Activated CD8-positive, alpha-beta T cell treated with anti-CD3 and anti-CD28 coated beads for 36 hours (primary cell): ENCODE measurements at regions not wholly inside any gene's neighbourhood (a gene's known extent, or its start where the extent isn't known, plus 50 kb on each side); places are given as distances from the start of the nearest gene placed in this dataset.
A peak's percentile ranks its signal among the peaks of the same experiment; 100 is the strongest.
"Not testable (repeated sequence)": the region's sequence is repeated elsewhere in the genome, so short reads cannot be mapped to it uniquely, and the experiment has no call there.

Experiments
- ATAC-seq: fragments of 200-7000 bp; cut with Tn5 transposase; one replicate; pipeline ENCODE4 v1.10.0; 2021; ENCODE audit warnings: mild to moderate bottlenecking, moderate library complexity
- CTCF ChIA-PET: fragments of 350-600 bp; sonication (Branson Sonifier 250); formaldehyde crosslinking; loops from one replicate; lab custom pipeline; 2021; ENCODE audit warnings: antibody characterized with exemption; lab: Charles Lee
- POLR2A ChIA-PET: fragments of 350-600 bp; sonication (Branson Sonifier 250); formaldehyde crosslinking; loops from one replicate; lab custom pipeline; 2021; ENCODE audit warnings: antibody characterized with exemption; lab: Charles Lee
- DNase-seq: peaks from one replicate; pipeline ENCODE4 v3.0.0-alpha.2; 2020
- H3K27ac Mint-ChIP-seq: one replicate; pipeline ENCODE4 v1.8.0; 2021; ENCODE audit warnings: mild to moderate bottlenecking, mixed read lengths
- H3K27me3 Mint-ChIP-seq: one replicate; pipeline ENCODE4 v1.8.0; 2021; ENCODE audit warnings: mixed read lengths
- H3K36me3 Mint-ChIP-seq: one replicate; pipeline ENCODE4 v1.8.0; 2021; ENCODE audit warnings: low read depth, mixed read lengths
- H3K4me1 Mint-ChIP-seq: one replicate; pipeline ENCODE4 v1.8.0; 2021; ENCODE audit warnings: low read depth, mixed read lengths
- H3K4me3 Mint-ChIP-seq: one replicate; pipeline ENCODE4 v1.8.0; 2021; ENCODE audit warnings: mild to moderate bottlenecking, moderate library complexity, mixed read lengths
- H3K9me3 Mint-ChIP-seq: one replicate; pipeline ENCODE4 v1.8.0; 2021; ENCODE audit warnings: mixed read lengths
- intact Hi-C: fragments of 100-400 bp; cut with micrococcal nuclease; formaldehyde crosslinking; loops from one replicate; pipeline ENCODE4 v1.10.0; 2022
- TF ChIP-seq, protein P1 (sequence below): fragments of 200-600 bp; IDR thresholded peaks from one replicate; pipeline ENCODE4 v1.8.0; 2022; ENCODE audit warnings: antibody characterized with exemption, mild to moderate bottlenecking

GRCh38 chr16:51982715-51983680, 563.9 kb downstream of the TOX3 start:
- ChIA-PET POLR2A (interaction anchor here (0.6 kb wide), 1 partner anchor 15 kb away, joined by 4 read pairs; no protein-coding TSS in a partner anchor), CTCF (interaction anchor here (0.7 to 3.2 kb wide), 9 partner anchors 8 to 531 kb away, joined by 3 to 15 read pairs (median 4); no protein-coding TSS in a partner anchor)
- Mint-ChIP-seq H3K27me3 (no peaks in the 10 kb centered on the region), H3K27ac (no peak overlapping the region), H3K4me3 (no peak overlapping the region), H3K4me1 (no peaks in the 10 kb centered on the region), H3K36me3 (no peaks in the 10 kb centered on the region), H3K9me3 (peaks cover 5% of the 10 kb centered on the region)
- TF ChIP-seq, protein P1, sequence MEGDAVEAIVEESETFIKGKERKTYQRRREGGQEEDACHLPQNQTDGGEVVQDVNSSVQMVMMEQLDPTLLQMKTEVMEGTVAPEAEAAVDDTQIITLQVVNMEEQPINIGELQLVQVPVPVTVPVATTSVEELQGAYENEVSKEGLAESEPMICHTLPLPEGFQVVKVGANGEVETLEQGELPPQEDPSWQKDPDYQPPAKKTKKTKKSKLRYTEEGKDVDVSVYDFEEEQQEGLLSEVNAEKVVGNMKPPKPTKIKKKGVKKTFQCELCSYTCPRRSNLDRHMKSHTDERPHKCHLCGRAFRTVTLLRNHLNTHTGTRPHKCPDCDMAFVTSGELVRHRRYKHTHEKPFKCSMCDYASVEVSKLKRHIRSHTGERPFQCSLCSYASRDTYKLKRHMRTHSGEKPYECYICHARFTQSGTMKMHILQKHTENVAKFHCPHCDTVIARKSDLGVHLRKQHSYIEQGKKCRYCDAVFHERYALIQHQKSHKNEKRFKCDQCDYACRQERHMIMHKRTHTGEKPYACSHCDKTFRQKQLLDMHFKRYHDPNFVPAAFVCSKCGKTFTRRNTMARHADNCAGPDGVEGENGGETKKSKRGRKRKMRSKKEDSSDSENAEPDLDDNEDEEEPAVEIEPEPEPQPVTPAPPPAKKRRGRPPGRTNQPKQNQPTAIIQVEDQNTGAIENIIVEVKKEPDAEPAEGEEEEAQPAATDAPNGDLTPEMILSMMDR = peak; percentile 70
- intact Hi-C loops = no loop called here
- DNase-seq (peak; percentile 35), ATAC-seq (no peak)

DNA sequence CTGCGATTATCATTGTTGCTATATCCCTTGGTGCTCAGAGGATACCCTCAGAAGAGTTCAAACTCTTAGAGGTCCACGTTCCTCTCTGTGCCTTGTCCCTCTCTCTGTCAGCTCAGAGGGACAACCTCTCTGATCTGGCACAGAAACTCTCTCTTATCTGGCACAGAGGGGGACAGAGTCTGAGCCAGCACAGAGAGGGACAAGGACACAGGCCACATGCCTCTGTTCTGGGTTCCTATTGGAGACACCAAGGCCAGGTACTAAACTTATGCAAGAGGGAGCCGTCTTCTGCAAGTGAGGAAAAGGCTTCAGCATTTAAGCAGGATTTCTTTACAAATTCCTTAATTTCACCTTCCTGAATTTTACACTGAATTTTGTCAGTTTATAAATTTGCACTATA, 565.2 kb downstream of the TOX3 start:
- no peaks in the 10 kb centered on the region for H3K36me3 Mint-ChIP-seq
- ChIA-PET POLR2A (no interaction called here), CTCF (interaction anchor here (1.1 to 3.2 kb wide), 5 partner anchors 9 to 165 kb away, joined by 3 to 15 read pairs (median 4); no protein-coding TSS in a partner anchor)
- no peak for ATAC-seq
- peaks cover 2% of the 10 kb centered on the region for H3K9me3 Mint-ChIP-seq
- TF ChIP-seq, protein P1 = no peak
- DNase-seq = no peak
- no peak overlapping the region for H3K27ac Mint-ChIP-seq
- intact Hi-C loops = no loop called here
- no peak overlapping the region for H3K4me3 Mint-ChIP-seq
- H3K27me3 Mint-ChIP-seq = no peaks in the 10 kb centered on the region
- no peaks in the 10 kb centered on the region for H3K4me1 Mint-ChIP-seq

- POLR2A ChIA-PET, H3K4me3 Mint-ChIP-seq, H3K36me3 Mint-ChIP-seq, H3K4me1 Mint-ChIP-seq, H3K27me3 Mint-ChIP-seq, DNase-seq, CTCF ChIA-PET, intact Hi-C loops, H3K9me3 Mint-ChIP-seq, ATAC-seq, H3K27ac Mint-ChIP-seq: not testable (repeated sequence)
Measured at GRCh38 chr16:51977506-51977905, 569.4 kb downstream of the TOX3 start.

GRCh38 chr16:51971184-51971583, 575.8 kb downstream of the TOX3 start:
- POLR2A ChIA-PET = no interaction called here
- no peak for DNase-seq
- no peak overlapping the region for H3K4me3 Mint-ChIP-seq
- H3K4me1 Mint-ChIP-seq = no peaks in the 10 kb centered on the region
- no peaks in the 10 kb centered on the region for H3K36me3 Mint-ChIP-seq
- CTCF ChIA-PET = interaction anchor here (1.0 to 1.1 kb wide), 2 partner anchors 21 to 152 kb away, joined by 3 read pairs; no protein-coding TSS in a partner anchor
- no peak overlapping the region for H3K27ac Mint-ChIP-seq
- H3K9me3 Mint-ChIP-seq = peaks cover 4% of the 10 kb centered on the region
- H3K27me3 Mint-ChIP-seq = no peaks in the 10 kb centered on the region
- intact Hi-C loops = no loop called here
- no peak for ATAC-seq
- TF ChIP-seq, protein P1 = no peak

DNA sequence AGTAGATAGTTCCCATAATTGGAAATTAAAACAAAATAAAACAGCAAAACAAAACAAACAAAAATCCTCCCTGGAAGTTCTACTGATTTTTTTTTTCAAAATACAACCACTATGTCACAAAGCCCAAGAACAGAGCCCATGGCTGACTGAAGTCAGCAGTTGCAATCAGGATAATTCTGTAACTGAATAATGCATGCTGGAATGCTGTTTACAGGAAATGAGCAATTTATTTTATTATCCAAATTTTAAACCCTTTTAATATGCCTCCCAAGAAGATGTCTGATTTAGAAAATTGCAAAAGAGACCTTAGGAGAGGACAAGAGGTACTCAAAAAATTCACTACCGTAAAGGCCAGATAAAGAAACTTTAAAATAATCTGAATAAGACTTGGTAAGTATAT, 578.2 kb downstream of the TOX3 start:
- DNase-seq (no peak), ATAC-seq (no peak)
- Mint-ChIP-seq H3K27ac (no peak overlapping the region), H3K9me3 (peaks cover 4% of the 10 kb centered on the region), H3K4me3 (no peak overlapping the region), H3K36me3 (no peaks in the 10 kb centered on the region), H3K4me1 (no peaks in the 10 kb centered on the region), H3K27me3 (no peaks in the 10 kb centered on the region)
- intact Hi-C loops = no loop called here
- CTCF ChIA-PET = no interaction called here
- TF ChIP-seq, protein P1 = no peak
- POLR2A ChIA-PET = interaction anchor here (0.6 kb wide), 1 partner anchor 13 kb away, joined by 4 read pairs; no protein-coding TSS in a partner anchor
